PC-3 (cell line): ENCODE measurements at regions not wholly inside any gene's neighbourhood (a gene's known extent, or its start where the extent isn't known, plus 50 kb on each side); places are given as distances from the start of the nearest gene placed in this dataset.

Experiments used
- CTCF ChIP-seq: fragments of 300-600 bp; sonication (generic); conservative IDR thresholded peaks from 2 replicates; pipeline ENCODE4 v1.5.1; 2017; ENCODE audit warnings: antibody characterized with exemption, low read depth, mild to moderate bottlenecking, low read length
- EZH2phosphoT487 ChIP-seq: fragments of 300-600 bp; sonication (generic); IDR thresholded peaks from 2 replicates; pipeline ENCODE4 v1.6.1; 2018; ENCODE audit warnings: mild to moderate bottlenecking, antibody characterized with exemption, low read length, borderline replicate concordance

- no peak for TF ChIP-seq CTCF
- TF ChIP-seq EZH2phosphoT487 = no peak
Measured at GRCh38 chr22:44431256-44431655, 66.8 kb downstream of the RTL6 start.
